Colonic mucosa (tissue), 4 donors: ENCODE measurements at regions not wholly inside any gene's neighbourhood (a gene's known extent, or its start where the extent isn't known, plus 50 kb on each side); places are given as distances from the start of the nearest gene placed in this dataset.

ENCODE experiments used
- DNase-seq: peaks from one replicate; pipeline ENCODE4 v3.0.0-alpha.2; 2020
- H3K27ac ChIP-seq: fragments of 200-600 bp; one replicate; pipeline ENCODE4 v1.8.0; 2021
- H3K27me3 ChIP-seq: fragments of 200-600 bp; one replicate; pipeline ENCODE4 v1.8.0; 2021
- H3K36me3 ChIP-seq: fragments of 200-600 bp; one replicate; pipeline ENCODE4 v1.8.0; 2021
- H3K4me1 ChIP-seq: fragments of 200-600 bp; one replicate; pipeline ENCODE4 v1.8.0; 2021; ENCODE audit warnings: mild to moderate bottlenecking
- H3K4me3 ChIP-seq: fragments of 200-600 bp; one replicate; pipeline ENCODE4 v1.8.0; 2021
- H3K9ac ChIP-seq, 2 donors: one replicate each; pipeline ENCODE4 v1.7.0; 2013; ENCODE audit warnings: control low read depth in 2 of 2, low read depth in 2 of 2, low read length in 2 of 2
- H3K9me3 ChIP-seq: fragments of 200-600 bp; one replicate; pipeline ENCODE4 v1.8.0; 2021
- intact Hi-C: fragments of 100-400 bp; cut with DNase I; formaldehyde crosslinking; loops from one replicate; pipeline ENCODE4 v1.14.1; 2022
- TF ChIP-seq, protein P1 (sequence below): fragments of 200-600 bp; IDR thresholded peaks from one replicate; pipeline ENCODE4 v1.8.0; 2022; ENCODE audit warnings: antibody characterized with exemption, mild to moderate bottlenecking
- donor health status: healthy.
- donor health status: DM: no; HTN: no; CAD: no.
- donor health status: DM: no; HTN: no; CAD: no.

GRCh38 chr9:38286766-38287165 lies 105.7 kb upstream of the ALDH1B1 start:
- intact Hi-C loops = no loop called here
- Histone ChIP-seq H3K27ac (no peak overlapping the region), H3K9ac (no peak overlapping the region), H3K36me3 (no peaks in the 10 kb centered on the region), H3K27me3 (no peaks in the 10 kb centered on the region), H3K4me3 (no peak overlapping the region), H3K9me3 (no peaks in the 10 kb centered on the region), H3K4me1 (no peaks in the 10 kb centered on the region)
- TF ChIP-seq, protein P1, sequence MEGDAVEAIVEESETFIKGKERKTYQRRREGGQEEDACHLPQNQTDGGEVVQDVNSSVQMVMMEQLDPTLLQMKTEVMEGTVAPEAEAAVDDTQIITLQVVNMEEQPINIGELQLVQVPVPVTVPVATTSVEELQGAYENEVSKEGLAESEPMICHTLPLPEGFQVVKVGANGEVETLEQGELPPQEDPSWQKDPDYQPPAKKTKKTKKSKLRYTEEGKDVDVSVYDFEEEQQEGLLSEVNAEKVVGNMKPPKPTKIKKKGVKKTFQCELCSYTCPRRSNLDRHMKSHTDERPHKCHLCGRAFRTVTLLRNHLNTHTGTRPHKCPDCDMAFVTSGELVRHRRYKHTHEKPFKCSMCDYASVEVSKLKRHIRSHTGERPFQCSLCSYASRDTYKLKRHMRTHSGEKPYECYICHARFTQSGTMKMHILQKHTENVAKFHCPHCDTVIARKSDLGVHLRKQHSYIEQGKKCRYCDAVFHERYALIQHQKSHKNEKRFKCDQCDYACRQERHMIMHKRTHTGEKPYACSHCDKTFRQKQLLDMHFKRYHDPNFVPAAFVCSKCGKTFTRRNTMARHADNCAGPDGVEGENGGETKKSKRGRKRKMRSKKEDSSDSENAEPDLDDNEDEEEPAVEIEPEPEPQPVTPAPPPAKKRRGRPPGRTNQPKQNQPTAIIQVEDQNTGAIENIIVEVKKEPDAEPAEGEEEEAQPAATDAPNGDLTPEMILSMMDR = no peak
- no peak for DNase-seq

- no peaks in the 10 kb centered on the region for H3K36me3 ChIP-seq
- DNase-seq = no peak
- H3K9me3 ChIP-seq = no peaks in the 10 kb centered on the region
- no peak overlapping the region for H3K27ac ChIP-seq
- TF ChIP-seq, protein P1 = no peak
- H3K4me3 ChIP-seq = no peak overlapping the region
- no peaks in the 10 kb centered on the region for H3K4me1 ChIP-seq
- no peaks in the 10 kb centered on the region for H3K27me3 ChIP-seq
- H3K9ac ChIP-seq = no peak overlapping the region
- intact Hi-C loops = no loop called here
Observed at GRCh38 chr9:38286357-38286756, 106.1 kb upstream of the ALDH1B1 start.

DNA sequence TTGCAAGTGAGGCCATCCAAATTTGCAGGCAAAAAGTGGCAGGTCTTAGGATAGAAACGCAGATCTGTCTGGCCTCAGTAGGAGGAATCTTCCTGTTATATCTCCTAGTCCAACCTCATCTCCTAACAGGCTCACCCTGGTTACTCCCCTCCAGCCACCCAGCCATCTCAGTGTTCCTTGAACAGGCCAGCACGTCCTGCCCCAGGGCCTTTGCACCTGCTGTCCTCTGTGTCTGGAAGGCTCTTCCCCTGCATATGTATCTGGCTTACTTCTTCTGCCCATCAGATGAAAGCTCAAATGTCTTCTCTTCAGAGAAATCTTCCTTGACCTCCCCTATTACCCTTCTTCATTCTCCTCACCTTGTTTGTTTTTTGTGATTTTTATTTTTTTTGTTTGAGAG lies 107.3 kb upstream of the ALDH1B1 start:
- H3K4me1 ChIP-seq = no peaks in the 10 kb centered on the region
- no peak overlapping the region for H3K9ac ChIP-seq
- no peaks in the 10 kb centered on the region for H3K9me3 ChIP-seq
- H3K4me3 ChIP-seq = no peak overlapping the region
- H3K36me3 ChIP-seq = no peaks in the 10 kb centered on the region
- intact Hi-C loops = no loop called here
- no peaks in the 10 kb centered on the region for H3K27me3 ChIP-seq
- H3K27ac ChIP-seq = no peak overlapping the region
- DNase-seq = no peak
- TF ChIP-seq, protein P1 = no peak

DNA sequence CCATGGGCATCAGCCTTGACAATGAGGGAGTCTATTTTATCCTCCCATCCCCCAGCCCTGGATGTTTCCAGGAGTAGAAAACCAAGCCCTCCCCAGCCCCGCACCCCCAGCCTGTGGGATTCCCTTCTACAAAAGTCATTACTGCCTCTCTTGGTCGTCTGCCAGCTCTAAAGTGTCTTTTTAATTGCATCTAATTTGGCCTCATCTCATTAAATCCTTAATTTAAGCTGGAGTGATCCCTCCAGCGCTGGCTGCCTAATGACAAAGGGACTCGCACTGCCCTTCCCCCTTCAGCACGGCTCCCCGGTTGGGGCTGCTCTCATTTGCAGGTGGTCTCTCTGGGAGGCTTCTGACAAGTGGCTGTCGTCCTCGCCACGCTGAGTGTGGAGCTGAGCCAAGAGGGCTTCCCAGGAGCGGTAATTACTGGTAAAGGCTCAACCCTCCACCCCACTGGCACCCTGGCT lies 107.9 kb upstream of the ALDH1B1 start:
- no peak overlapping the region for H3K27ac ChIP-seq
- no peaks in the 10 kb centered on the region for H3K27me3 ChIP-seq
- TF ChIP-seq, protein P1 = no peak
- H3K9ac ChIP-seq = no peak overlapping the region
- intact Hi-C loops = no loop called here
- H3K4me3 ChIP-seq = no peak overlapping the region
- no peak for DNase-seq
- no peaks in the 10 kb centered on the region for H3K4me1 ChIP-seq
- no peaks in the 10 kb centered on the region for H3K9me3 ChIP-seq
- H3K36me3 ChIP-seq = no peaks in the 10 kb centered on the region

GRCh38 chr9:38284039-38284575 lies 108.4 kb upstream of the ALDH1B1 start:
- intact Hi-C loops = no loop called here
- no peaks in the 10 kb centered on the region for H3K27me3 ChIP-seq
- no peaks in the 10 kb centered on the region for H3K9me3 ChIP-seq
- TF ChIP-seq, protein P1 = no peak
- H3K27ac ChIP-seq = no peak overlapping the region
- DNase-seq = no peak
- H3K36me3 ChIP-seq = no peaks in the 10 kb centered on the region
- H3K4me1 ChIP-seq = no peaks in the 10 kb centered on the region
- H3K4me3 ChIP-seq = no peak overlapping the region
- H3K9ac ChIP-seq = no peak overlapping the region
